Prostate gland (tissue), 2 donors: ENCODE measurements at regions not wholly inside any gene's neighbourhood (a gene's known extent, or its start where the extent isn't known, plus 50 kb on each side); places are given as distances from the start of the nearest gene placed in this dataset.

Experiments used
- DNase-seq: peaks from one replicate; pipeline ENCODE4 v3.0.0-alpha.2; 2019; ENCODE audit warnings: low spot score
- H3K27ac ChIP-seq, 2 donors: fragments of 200-600 bp; sonication (generic); 2 replicates each; pipeline ENCODE4 v1.5.1; 2017 to 2019
- H3K27me3 ChIP-seq: fragments of 200-600 bp; sonication (generic); replicated peaks from 2 replicates; pipeline ENCODE4 v1.5.1; 2019; ENCODE audit not compliant: insufficient read depth
- H3K36me3 ChIP-seq, 2 donors: fragments of 200-600 bp; sonication (generic); 1 replicate in 1 of 2; 2 replicates in 1 of 2; pipeline versions ENCODE4 v1.5.1 to v1.8.1; 2017 to 2019
- H3K4me1 ChIP-seq: fragments of 200-600 bp; sonication (generic); replicated peaks from 2 replicates; pipeline ENCODE4 v1.5.1; 2019
- H3K4me3 ChIP-seq, 2 donors: fragments of 200-600 bp; sonication (generic); 2 replicates each; pipeline ENCODE4 v1.5.1; 2017 to 2019
- H3K9me3 ChIP-seq: fragments of 200-600 bp; sonication (generic); 2 replicates; pipeline ENCODE4 v1.5.1; 2017
- CTCF ChIP-seq, 4 experiments: fragments of 200-600 bp in 2 of 4; fragments of 450-650 bp in 2 of 4; sonication (generic) in 2 of 4; IDR thresholded peaks; 1 replicate in 3 of 4; 2 replicates in 1 of 4; pipeline ENCODE4 v1.5.1; 2016 to 2019; ENCODE audit warnings: antibody characterized with exemption in 4 of 4, mild to moderate bottlenecking in 2 of 4, moderate library complexity in 2 of 4
- POLR2A ChIP-seq: fragments of 450-650 bp; IDR thresholded peaks from one replicate; pipeline ENCODE4 v1.6.1; 2016; ENCODE audit warnings: antibody characterized with exemption, mild to moderate bottlenecking
- POLR2AphosphoS5 ChIP-seq: sonication (generic); formaldehyde crosslinking; IDR thresholded peaks from one replicate; pipeline ENCODE4 v1.6.1; 2017; ENCODE audit warnings: antibody characterized with exemption
- WGBS: methylation state at CpG from one replicate; pipeline ENCODE4 v1.1.5; 2018; 5-methylcytosine and 5-hydroxymethylcytosine counted together
- intact Hi-C: fragments of 100-400 bp; cut with DNase I; formaldehyde crosslinking; loops from one replicate; pipeline ENCODE4 v1.14.2; 2022

- TF ChIP-seq POLR2AphosphoS5: no peak
- TF ChIP-seq POLR2A: no peak
- TF ChIP-seq CTCF (IDR thresholded peaks at IDR 0.05): no peak
- 92% methylated on average over 2 of the region's 2 CpGs for WGBS
Observed at GRCh38 chr12:89047856-89048418, 304.4 kb downstream of the DUSP6 start.

GRCh38 chr12:89041078-89041477 lies 311.2 kb downstream of the DUSP6 start:
- no peak for TF ChIP-seq POLR2AphosphoS5
- TF ChIP-seq POLR2A: no peak
- no peak for TF ChIP-seq CTCF (IDR thresholded peaks at IDR 0.05)
- no peaks in the 10 kb centered on the region for H3K36me3 ChIP-seq
- no peaks in the 10 kb centered on the region for H3K9me3 ChIP-seq
- intact Hi-C loops: loop anchor here (10.0 kb wide), 1 partner anchor 484 kb away; the partner anchor contains the start of genes GALNT4 and POC1B
- 90% methylated on average over 2 of the region's 2 CpGs for WGBS
- H3K4me3 ChIP-seq: no peak overlapping the region
- DNase-seq: no peak
- no peak overlapping the region for H3K27ac ChIP-seq
- H3K4me1 ChIP-seq: no peaks in the 10 kb centered on the region
- no peaks in the 10 kb centered on the region for H3K27me3 ChIP-seq

More at GRCh38 chr12:89047856-89048418, 304.4 kb downstream of the DUSP6 start:
- DNase-seq: no peak
- Histone ChIP-seq H3K4me1 (no peaks in the 10 kb centered on the region), H3K4me3 (no peak overlapping the region), H3K27me3 (no peaks in the 10 kb centered on the region), H3K36me3 (no peaks in the 10 kb centered on the region), H3K27ac (no peak overlapping the region), H3K9me3 (no peaks in the 10 kb centered on the region)
- intact Hi-C loops: loop anchor here (10.0 kb wide), 1 partner anchor 477 kb away; the partner anchor contains the start of genes GALNT4 and POC1B

- intact Hi-C loops: loop anchor here (10.0 kb wide), 1 partner anchor 484 kb away; the partner anchor contains the start of genes GALNT4 and POC1B
- 87% methylated on average over 10 of the region's 10 CpGs for WGBS
Observed at GRCh38 chr12:89040146-89040964, 311.9 kb downstream of the DUSP6 start.

GRCh38 chr12:89038831-89039512 lies 313.3 kb downstream of the DUSP6 start:
- H3K4me1 ChIP-seq: no peaks in the 10 kb centered on the region
- no peaks in the 10 kb centered on the region for H3K27me3 ChIP-seq
- no peak overlapping the region for H3K4me3 ChIP-seq
- intact Hi-C loops: no loop called here
- no peak for DNase-seq
- 80% methylated on average over 4 of the region's 4 CpGs for WGBS
- H3K36me3 ChIP-seq: no peaks in the 10 kb centered on the region
- TF ChIP-seq POLR2A (no peak), POLR2AphosphoS5 (no peak), CTCF (IDR thresholded peaks at IDR 0.05) (no peak)
- no peaks in the 10 kb centered on the region for H3K9me3 ChIP-seq
- H3K27ac ChIP-seq: no peak overlapping the region

More at GRCh38 chr12:89040146-89040964, 311.9 kb downstream of the DUSP6 start:
- TF ChIP-seq POLR2AphosphoS5 (no peak), POLR2A (no peak), CTCF (IDR thresholded peaks at IDR 0.05) (no peak)
- H3K9me3 ChIP-seq: no peaks in the 10 kb centered on the region
- no peak overlapping the region for H3K4me3 ChIP-seq
- no peak for DNase-seq
- no peak overlapping the region for H3K27ac ChIP-seq
- no peaks in the 10 kb centered on the region for H3K4me1 ChIP-seq
- no peaks in the 10 kb centered on the region for H3K36me3 ChIP-seq
- no peaks in the 10 kb centered on the region for H3K27me3 ChIP-seq
